Left ventricle myocardium inferior (tissue), 1 donor: ENCODE measurements at regions not wholly inside any gene's neighbourhood (a gene's known extent, or its start where the extent isn't known, plus 50 kb on each side); places are given as distances from the start of the nearest gene placed in this dataset.

Experiments
- DNase-seq: peaks from one replicate; pipeline ENCODE4 v3.0.0-alpha.2; 2020
- H3K27ac ChIP-seq: fragments of 200-600 bp; replicated peaks from 2 replicates; pipeline ENCODE4 v1.8.0; 2021
- H3K27me3 ChIP-seq: fragments of 200-600 bp; 2 replicates; pipeline ENCODE4 v1.8.0; 2021; ENCODE audit warnings: low read depth
- H3K36me3 ChIP-seq: fragments of 200-600 bp; 2 replicates; pipeline ENCODE4 v1.8.0; 2021
- H3K4me1 ChIP-seq: fragments of 200-600 bp; 2 replicates; pipeline ENCODE4 v1.8.0; 2021
- H3K4me3 ChIP-seq: fragments of 200-600 bp; 2 replicates; pipeline ENCODE4 v1.8.0; 2021; ENCODE audit warnings: mild to moderate bottlenecking, moderate library complexity
- H3K9me3 ChIP-seq: fragments of 200-600 bp; replicated peaks from 2 replicates; pipeline ENCODE4 v1.8.0; 2021
- CTCF ChIP-seq: fragments of 200-600 bp; IDR thresholded peaks from 2 replicates; pipeline ENCODE4 v1.8.0; 2021; ENCODE audit warnings: antibody characterized with exemption, mild to moderate bottlenecking, borderline replicate concordance
- intact Hi-C: fragments of 100-400 bp; cut with micrococcal nuclease; formaldehyde crosslinking; loops from one replicate; pipeline ENCODE4 v1.11.0; 2022
- donor health status: DM: no; HTN: yes; CAD: no; lungs with severe emphysema.

DNA sequence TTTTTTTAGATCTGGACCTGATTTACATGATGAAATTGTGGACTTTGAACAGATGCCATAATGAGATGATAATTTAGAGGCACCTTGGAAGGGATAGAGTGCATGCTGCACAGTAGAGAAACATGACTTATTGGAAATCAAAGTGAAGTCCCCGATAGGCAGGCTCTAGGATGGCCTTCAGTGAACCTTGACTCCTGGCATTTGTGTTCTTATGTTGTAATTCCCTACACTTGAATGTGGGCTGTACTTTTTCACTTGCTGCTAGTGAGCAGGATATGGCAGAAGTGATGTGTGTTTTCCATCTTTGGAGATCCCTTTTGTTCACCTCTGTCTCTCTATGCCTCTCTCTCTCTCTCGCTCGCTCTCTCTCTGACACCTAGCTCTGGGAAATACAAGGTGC, 1614.6 kb downstream of the PCDH9 start:
- Histone ChIP-seq H3K4me1 (no peaks in the 10 kb centered on the region), H3K4me3 (no peak overlapping the region), H3K36me3 (no peaks in the 10 kb centered on the region), H3K27ac (no peak overlapping the region), H3K9me3 (no peaks in the 10 kb centered on the region), H3K27me3 (no peaks in the 10 kb centered on the region)
- DNase-seq = no peak
- no peak for TF ChIP-seq CTCF
- intact Hi-C loops = no loop called here

- no peak for TF ChIP-seq CTCF
- no peak for DNase-seq
- no peaks in the 10 kb centered on the region for H3K36me3 ChIP-seq
- no peak overlapping the region for H3K27ac ChIP-seq
- no peaks in the 10 kb centered on the region for H3K4me1 ChIP-seq
- intact Hi-C loops = no loop called here
- H3K27me3 ChIP-seq = no peaks in the 10 kb centered on the region
- H3K4me3 ChIP-seq = no peak overlapping the region
- no peaks in the 10 kb centered on the region for H3K9me3 ChIP-seq
Measured at GRCh38 chr13:65613004-65613403, 1617.1 kb downstream of the PCDH9 start.

- Histone ChIP-seq H3K27me3 (no peaks in the 10 kb centered on the region), H3K4me1 (no peaks in the 10 kb centered on the region), H3K4me3 (no peak overlapping the region), H3K36me3 (no peaks in the 10 kb centered on the region), H3K27ac (no peak overlapping the region), H3K9me3 (no peaks in the 10 kb centered on the region)
- TF ChIP-seq CTCF = no peak
- intact Hi-C loops = no loop called here
- no peak for DNase-seq
Measured at GRCh38 chr13:65609350-65609749, 1620.8 kb downstream of the PCDH9 start.

- intact Hi-C loops = no loop called here
- Histone ChIP-seq H3K9me3 (no peaks in the 10 kb centered on the region), H3K36me3 (no peaks in the 10 kb centered on the region), H3K27me3 (no peaks in the 10 kb centered on the region), H3K27ac (no peak overlapping the region), H3K4me3 (no peak overlapping the region), H3K4me1 (no peaks in the 10 kb centered on the region)
- no peak for DNase-seq
- TF ChIP-seq CTCF = no peak
Measured at GRCh38 chr13:65606622-65607021, 1623.5 kb downstream of the PCDH9 start.

GRCh38 chr13:65605396-65605795, 1624.7 kb downstream of the PCDH9 start:
- Histone ChIP-seq H3K9me3 (no peaks in the 10 kb centered on the region), H3K27ac (no peak overlapping the region), H3K4me1 (no peaks in the 10 kb centered on the region), H3K36me3 (no peaks in the 10 kb centered on the region), H3K4me3 (no peak overlapping the region), H3K27me3 (no peaks in the 10 kb centered on the region)
- no peak for TF ChIP-seq CTCF
- intact Hi-C loops = no loop called here
- no peak for DNase-seq

DNA sequence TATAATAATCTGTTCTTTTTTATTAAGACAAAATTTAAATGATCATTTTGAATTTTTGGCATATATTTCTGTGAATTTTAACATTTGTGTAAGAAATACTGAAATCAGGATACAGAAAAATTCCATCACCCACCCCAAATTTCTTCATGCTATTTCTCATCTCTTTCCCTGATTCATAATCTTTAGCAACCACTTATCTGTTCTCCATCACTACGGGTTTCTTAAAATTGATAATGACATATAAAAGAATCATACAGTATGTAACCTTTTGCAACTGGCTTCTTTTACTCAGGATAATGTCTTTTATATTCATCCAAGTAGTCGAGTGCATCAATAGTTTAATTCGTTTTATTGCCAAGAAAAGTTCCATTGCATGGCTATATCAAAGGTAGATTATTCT, 1627.0 kb downstream of the PCDH9 start:
- no peaks in the 10 kb centered on the region for H3K36me3 ChIP-seq
- no peak overlapping the region for H3K27ac ChIP-seq
- no peaks in the 10 kb centered on the region for H3K27me3 ChIP-seq
- H3K4me1 ChIP-seq = no peaks in the 10 kb centered on the region
- H3K4me3 ChIP-seq = no peak overlapping the region
- TF ChIP-seq CTCF = no peak
- no peak for DNase-seq
- intact Hi-C loops = no loop called here
- no peaks in the 10 kb centered on the region for H3K9me3 ChIP-seq
